Hypothalamus (tissue), 51 donors: ENCODE measurements at regions not wholly inside any gene's neighbourhood (a gene's known extent, or its start where the extent isn't known, plus 50 kb on each side); places are given as distances from the start of the nearest gene placed in this dataset.
A peak's percentile ranks its signal among the peaks of the same experiment; 100 is the strongest.

ENCODE experiments used
- DNase-seq, 51 donors: peaks; one replicate each; lab custom pipeline; 2025; lab: John Stamatoyannopoulos, UW

DNA sequence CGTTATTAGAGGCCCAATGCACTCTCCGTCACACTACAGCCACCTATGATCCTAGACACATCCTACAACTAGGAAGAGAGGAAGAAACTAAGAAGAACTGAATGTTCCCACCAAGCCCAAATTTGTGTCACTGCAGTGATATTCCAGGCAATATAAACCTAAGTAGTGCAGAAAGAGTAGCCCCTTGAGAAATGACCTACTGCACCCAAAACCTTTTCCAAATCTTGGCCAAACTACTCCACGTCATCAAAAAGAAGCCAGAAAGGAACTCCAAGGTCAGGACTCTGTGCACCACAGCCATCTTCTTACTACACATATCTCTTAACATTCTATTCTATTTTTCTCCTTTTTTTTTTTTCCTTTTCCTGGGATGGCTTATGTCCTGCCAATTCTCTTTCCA, 60.2 kb downstream of the ADAMTS1 start:
- no peak for DNase-seq

GRCh38 chr21:26783466-26784195, 61.6 kb downstream of the ADAMTS1 start:
- DNase-seq, result no peak

DNA sequence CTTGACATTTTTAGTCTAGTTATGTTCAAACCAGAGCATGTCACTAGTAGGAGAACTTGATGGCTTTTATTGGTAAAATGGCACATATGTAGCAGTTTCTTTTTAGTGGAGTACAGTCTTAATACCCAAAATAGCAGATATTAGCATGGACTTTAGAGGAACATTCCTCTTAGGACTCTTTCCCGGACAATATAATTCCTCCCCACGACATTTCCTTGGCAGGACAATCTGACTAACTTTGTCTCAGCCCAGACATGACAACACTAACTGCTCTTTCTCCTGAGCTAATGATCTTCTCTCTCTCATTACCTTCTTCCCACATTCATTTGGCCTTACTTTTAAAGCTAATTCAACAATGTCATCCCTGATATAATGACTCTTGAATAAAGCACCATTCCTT, 62.5 kb downstream of the ADAMTS1 start:
- DNase-seq, result no peak

- no peak for DNase-seq
Measured at GRCh38 chr21:26782331-26782730, 62.9 kb downstream of the ADAMTS1 start.

- DNase-seq, result no peak
Measured at GRCh38 chr21:26781331-26781730, 63.9 kb downstream of the ADAMTS1 start.

GRCh38 chr21:26777166-26777565, 68.0 kb downstream of the ADAMTS1 start:
- no peak for DNase-seq

DNA sequence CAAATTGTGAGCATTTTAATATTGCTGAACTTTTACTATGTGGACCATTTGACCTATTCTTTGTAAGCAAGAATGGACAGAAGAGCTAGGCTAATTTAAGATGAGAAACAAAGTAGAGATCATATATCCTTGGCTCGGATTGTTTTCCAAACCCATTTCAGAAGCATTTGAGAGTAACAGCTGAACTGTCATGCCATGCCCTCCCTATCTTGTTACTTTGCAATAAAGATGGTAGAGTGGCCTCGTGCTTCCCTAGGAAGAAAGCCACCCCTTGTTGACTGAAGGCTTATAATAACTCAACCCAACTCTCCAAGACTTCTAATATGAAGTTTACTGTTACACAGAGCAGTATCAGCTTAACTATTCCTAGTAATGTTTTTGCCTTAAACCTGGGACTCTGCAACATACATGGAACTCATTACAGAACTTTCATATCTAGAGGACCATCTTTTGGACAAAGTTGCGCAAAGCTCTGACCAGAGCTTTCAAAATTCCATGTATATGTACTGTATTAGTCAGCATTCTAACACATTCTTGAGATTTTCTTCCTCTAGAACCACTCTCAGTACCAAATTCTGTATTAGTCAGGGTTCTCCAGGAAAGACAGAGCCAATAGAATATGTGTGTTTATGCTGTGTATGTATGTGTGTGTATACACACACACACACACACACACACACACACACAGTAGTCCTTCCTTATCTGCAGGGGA, 68.7 kb downstream of the ADAMTS1 start:
- DNase-seq, result no peak

DNA sequence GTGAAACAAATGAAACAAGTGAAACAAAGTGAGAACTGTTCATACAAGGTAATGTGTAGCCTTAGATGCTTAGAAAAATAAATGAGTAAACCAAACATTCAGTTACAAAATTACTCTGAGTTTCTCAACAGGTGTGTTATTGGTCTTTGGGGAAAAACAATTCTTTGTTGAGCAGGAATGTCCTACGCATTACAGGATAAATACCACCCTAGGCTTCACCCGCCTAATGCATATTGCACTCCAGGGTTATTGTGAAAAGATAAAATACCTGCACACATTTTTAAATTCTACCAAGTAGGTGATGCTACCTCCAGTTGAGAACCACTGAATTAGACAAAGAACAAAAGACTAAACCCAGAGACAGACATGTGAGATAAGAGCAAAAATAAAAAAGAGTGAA, 72.2 kb downstream of the ADAMTS1 start:
- DNase-seq, result no peak

DNA sequence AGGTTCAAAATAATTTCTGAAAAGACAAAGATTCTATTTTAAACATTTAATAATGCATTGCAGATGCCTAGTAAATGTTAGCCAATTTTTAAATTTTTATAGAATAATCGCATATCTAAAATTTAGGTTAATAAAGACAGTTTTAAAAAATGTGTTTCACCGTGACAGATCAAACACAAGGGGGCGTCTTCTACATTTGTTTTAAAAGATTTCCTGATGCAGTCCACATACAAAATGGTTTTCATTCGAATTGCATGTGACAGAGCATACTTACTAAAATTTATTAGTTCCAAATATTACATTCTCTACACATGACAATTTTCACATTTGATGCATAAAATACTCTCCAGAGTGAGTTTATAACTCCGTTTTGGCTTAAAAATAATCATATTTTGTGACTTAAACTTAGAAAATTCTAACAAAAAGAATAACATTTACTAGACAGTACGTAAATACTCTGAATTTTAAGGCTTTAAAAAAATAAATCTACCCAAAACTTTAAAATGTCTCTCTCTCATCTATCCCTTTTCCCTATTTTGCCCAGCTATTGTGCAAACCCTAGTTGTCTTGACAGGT, 75.5 kb downstream of the ADAMTS1 start:
- peak in 2 of 51 donors; percentile 8 to 32 for DNase-seq

- DNase-seq, result peak in 1 of 51 donors; percentile 1
Measured at GRCh38 chr21:26766826-26767325, 78.3 kb downstream of the ADAMTS1 start.

GRCh38 chr21:26761174-26761915, 83.9 kb downstream of the ADAMTS1 start:
- no peak for DNase-seq

DNA sequence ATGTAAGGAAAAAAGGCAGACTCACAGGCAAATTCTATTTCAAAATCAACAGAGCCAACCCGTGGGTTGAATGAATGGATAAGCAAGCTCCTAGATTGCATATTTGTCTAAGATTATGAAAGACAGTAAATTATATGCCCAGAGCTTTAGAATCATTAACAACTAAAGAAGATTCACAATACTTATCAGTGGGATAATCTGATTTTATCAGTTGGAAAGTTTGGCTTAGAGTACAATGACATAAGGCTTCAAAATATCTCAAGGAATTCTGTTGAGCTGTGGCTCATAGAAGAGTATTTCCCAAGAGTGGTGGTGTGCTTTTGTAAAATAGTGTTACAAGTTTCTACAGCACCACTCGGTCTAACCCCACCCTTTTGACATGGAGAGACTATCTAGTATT, 85.5 kb downstream of the ADAMTS1 start:
- no peak for DNase-seq

DNA sequence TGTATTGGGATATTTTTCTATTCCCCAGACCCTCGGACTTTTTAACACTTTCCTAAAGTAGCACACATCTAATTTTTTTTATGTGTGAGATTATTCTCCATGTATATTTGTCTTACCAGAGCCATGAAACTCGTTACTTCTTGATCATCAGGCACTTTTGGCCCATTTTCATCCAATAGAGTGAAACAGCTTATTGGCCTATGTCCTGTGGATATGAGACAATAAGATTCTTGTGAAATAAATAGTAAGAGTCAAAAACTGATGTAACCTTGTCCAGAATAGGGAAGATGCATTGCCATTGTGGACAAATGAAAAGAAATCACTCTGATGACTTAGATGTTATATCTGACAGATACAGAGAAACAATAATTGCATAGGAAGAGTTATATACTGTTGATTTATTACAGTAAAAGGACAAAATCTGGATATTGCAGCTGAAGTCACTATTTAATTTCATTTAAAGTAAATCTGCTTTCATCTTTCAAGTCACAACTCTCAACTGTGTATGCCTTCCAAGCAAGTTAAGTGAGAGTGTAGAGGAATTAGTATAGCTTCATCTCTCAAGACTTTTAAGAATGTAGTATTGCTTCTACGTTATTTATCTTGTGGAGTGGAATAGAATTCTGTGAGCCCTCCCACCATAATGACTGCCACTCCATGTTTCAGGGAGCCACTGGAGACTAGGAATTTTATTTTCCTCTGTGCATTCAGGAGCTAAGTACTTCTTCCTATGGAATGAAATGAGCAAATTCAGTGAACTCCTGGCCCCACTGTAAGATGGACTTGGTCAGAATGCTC, 86.9 kb downstream of the ADAMTS1 start:
- DNase-seq, result no peak

- DNase-seq, result no peak
Measured at GRCh38 chr21:26756491-26757159, 88.6 kb downstream of the ADAMTS1 start.

- DNase-seq, result no peak
Measured at GRCh38 chr21:26754853-26755252, 90.4 kb downstream of the ADAMTS1 start.

DNA sequence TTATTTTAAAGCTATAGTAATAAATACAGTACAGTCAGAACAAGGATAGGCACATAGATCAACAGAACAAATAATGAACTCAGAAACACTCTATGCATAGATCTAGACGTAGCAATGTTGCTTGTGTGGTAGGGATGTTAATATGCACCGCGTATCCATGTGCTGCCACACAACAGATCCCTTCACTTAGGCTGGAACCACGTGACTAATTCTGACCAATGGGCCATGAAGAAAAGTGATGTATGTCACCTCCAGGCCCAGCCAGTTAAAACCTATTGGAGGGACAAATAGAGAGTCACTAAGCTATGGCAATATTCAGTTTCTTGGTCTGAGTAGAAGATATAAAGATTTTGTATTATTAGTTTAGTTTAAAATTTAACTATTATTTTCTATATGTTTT, 91.4 kb downstream of the ADAMTS1 start:
- no peak for DNase-seq

DNA sequence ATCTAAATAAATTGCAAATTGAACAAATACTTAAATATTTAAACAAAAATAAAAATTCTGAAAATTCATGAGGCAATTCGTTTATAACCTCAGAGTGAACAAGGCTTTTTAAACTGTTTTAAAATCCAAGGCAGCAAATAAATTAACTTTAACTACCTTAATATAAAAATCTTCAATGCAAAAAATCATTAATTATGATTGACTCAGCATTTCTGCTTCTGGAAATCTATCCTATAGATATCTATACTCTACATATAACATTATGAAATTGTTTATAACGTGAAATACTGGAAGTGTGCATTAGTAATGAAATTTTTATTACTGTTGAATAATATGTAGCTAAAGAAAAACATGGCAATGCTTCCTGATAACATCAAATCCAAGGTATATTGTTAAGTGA, 92.4 kb downstream of the ADAMTS1 start:
- DNase-seq, result no peak

DNA sequence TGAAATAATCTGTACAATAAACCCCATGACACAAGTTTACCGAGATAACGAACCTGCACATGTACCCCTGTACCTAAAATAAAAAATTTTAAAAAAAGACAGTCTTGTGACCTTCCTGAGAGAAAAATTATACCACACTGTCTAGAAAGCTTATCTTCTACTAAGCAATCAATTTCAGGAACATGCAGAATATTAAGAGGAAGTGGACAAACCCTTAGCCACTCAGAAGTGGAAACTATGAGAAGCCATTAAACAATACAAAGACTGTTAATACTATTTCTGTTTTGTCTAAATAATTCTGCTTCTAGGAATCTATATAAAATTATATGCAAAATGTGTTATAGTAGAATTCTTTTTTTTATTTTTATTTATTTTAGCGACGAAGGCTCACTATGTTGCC, 93.9 kb downstream of the ADAMTS1 start:
- DNase-seq, result no peak

GRCh38 chr21:26748066-26748465, 97.1 kb downstream of the ADAMTS1 start:
- no peak for DNase-seq

DNA sequence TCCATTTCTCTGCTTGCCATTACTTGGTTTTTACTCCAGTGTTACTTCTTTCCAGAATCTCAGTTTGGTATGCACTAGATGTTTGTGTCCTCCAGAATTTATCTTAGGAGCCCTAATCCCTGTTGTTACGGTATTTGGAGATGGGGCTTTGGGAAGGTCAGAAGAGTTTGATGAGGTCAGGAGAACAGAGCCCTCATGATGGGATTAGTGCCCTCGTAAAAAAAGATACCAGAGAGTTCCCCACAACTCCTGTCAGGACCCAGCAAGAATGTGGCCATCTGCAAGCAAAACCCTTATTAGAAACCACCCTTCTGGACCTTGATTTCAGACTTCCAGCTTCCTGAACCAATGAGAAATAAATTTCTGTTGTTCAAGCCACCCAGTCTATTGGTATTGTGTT, 98.0 kb downstream of the ADAMTS1 start:
- DNase-seq, result no peak
